SK-N-SH treated with all-trans-retinoic acid at 6 μM for 48 hours (cell line): ENCODE measurements at regions not wholly inside any gene's neighbourhood (a gene's known extent, or its start where the extent isn't known, plus 50 kb on each side); places are given as distances from the start of the nearest gene placed in this dataset.

Experiments
- ESRRG ChIP-seq: fragments of 250-450 bp; sonication (Bioruptor Pico); IDR thresholded peaks from 2 replicates; pipeline ENCODE4 v1.6.1; 2021; ENCODE audit warnings: mild to moderate bottlenecking
- OSR1 ChIP-seq: fragments of 250-450 bp; sonication (Bioruptor Pico); IDR thresholded peaks from 2 replicates; pipeline ENCODE4 v1.8.0; 2022; ENCODE audit warnings: moderate library complexity, mild to moderate bottlenecking, inconsistent platforms
- TOX ChIP-seq: fragments of 250-450 bp; sonication (Bioruptor Pico); IDR thresholded peaks from 2 replicates; pipeline ENCODE4 v1.8.0; 2021; ENCODE audit warnings: mild to moderate bottlenecking, moderate library complexity, borderline replicate concordance
- TF ChIP-seq, protein P1 (sequence below): fragments of 250-450 bp; sonication (Bioruptor Pico); IDR thresholded peaks from 2 replicates; pipeline ENCODE4 v1.5.1; 2021; ENCODE audit warnings: mild to moderate bottlenecking, moderate library complexity
- TF ChIP-seq, protein P2 (sequence below): fragments of 250-450 bp; sonication (Bioruptor Pico); IDR thresholded peaks from 2 replicates; pipeline ENCODE4 v1.5.1; 2020; ENCODE audit warnings: low read depth, mild to moderate bottlenecking, moderate library complexity

DNA sequence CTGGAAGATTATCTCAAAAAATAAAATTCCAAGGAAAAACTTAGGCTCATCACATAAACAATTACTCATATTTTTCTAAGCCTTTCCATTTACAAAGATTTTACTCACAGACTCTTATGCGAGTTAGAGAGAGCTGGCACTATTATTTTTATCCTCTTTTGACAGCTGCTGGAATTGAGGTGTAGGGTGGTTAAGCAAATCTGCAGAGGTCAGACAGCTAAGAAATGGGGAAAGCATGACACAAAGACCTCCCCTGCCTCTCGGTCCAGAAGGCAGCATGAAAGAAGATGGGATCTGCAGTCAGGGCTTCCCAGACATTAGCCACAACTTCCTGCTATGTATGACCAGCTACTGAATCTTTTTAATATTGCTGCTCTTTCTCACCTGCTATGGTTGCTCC lies 89.9 kb upstream of the CPEB2 start:
- TF ChIP-seq TOX (no peak), OSR1 (CRISPR knock-in tag) (no peak), ESRRG (CRISPR knock-in tag) (no peak)
- TF ChIP-seq, protein P1, sequence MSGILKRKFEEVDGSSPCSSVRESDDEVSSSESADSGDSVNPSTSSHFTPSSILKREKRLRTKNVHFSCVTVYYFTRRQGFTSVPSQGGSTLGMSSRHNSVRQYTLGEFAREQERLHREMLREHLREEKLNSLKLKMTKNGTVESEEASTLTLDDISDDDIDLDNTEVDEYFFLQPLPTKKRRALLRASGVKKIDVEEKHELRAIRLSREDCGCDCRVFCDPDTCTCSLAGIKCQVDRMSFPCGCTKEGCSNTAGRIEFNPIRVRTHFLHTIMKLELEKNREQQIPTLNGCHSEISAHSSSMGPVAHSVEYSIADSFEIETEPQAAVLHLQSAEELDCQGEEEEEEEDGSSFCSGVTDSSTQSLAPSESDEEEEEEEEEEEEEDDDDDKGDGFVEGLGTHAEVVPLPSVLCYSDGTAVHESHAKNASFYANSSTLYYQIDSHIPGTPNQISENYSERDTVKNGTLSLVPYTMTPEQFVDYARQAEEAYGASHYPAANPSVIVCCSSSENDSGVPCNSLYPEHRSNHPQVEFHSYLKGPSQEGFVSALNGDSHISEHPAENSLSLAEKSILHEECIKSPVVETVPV (CRISPR knock-in tag) = no peak
- TF ChIP-seq, protein P2, sequence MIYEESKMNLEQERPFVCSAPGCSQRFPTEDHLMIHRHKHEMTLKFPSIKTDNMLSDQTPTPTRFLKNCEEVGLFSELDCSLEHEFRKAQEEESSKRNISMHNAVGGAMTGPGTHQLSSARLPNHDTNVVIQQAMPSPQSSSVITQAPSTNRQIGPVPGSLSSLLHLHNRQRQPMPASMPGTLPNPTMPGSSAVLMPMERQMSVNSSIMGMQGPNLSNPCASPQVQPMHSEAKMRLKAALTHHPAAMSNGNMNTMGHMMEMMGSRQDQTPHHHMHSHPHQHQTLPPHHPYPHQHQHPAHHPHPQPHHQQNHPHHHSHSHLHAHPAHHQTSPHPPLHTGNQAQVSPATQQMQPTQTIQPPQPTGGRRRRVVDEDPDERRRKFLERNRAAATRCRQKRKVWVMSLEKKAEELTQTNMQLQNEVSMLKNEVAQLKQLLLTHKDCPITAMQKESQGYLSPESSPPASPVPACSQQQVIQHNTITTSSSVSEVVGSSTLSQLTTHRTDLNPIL (CRISPR knock-in tag) = no peak
